ENCODE measurements at regions not wholly inside any gene's neighbourhood (a gene's known extent, or its start where the extent isn't known, plus 50 kb on each side); places are given as distances from the start of the nearest gene placed in this dataset.
"Not testable (repeated sequence)": the region's sequence is repeated elsewhere in the genome, so short reads cannot be mapped to it uniquely, and the experiment has no call there.

DNA sequence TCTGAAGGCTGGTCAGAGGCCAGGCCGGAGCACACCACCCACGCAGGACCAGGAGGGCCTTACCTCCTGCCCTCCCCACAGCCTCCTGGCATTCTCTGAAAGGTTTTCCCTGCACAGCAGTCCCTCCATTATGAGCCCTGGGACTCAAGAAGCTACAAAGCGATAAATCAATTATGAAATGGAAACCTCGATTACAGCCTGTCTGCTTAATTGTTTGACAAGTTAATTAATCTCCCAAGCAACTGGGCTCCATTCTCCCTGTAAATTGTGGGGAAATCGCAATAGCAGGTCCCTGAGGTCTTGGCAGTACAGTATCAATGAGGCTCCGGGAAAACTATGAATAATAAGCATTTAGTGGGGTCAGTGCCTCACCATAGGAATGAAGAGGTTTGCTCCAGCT is 683.5 kb downstream of the NTRK3 start:
- no peak for DNase-seq (ENCODE audit: missing footprints)
- ATAC-seq, result no peak
- intact Hi-C loops (cut with DNase I), result no loop called here

DNA sequence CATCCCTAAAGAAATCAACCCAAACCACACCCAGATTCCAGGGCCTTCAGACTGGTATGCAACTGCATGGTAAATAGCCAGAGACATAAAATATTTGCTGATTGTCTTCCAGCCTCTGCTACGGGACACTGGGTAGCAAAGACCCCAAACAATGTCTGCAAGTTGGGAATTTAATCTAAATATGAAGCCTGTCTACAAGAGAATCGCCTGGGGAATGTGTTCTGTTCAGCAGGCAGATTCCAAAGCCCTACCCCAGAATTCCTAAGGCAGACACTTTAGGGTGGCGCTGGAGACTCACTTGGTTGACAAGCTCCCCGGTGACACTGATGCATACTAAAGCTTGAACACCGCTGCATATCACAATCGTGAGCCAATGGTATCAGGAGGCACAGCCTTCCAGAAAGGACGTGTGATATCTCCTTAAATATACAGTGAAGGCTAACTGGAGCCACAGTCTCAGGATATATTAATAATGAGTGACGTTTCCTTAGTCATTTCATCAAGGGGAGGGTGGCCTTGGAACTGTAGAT is 684.1 kb downstream of the NTRK3 start:
- ATAC-seq, result no peak
- DNase-seq (ENCODE audit: missing footprints), result no peak
- intact Hi-C loops (cut with DNase I), result no loop called here

DNA sequence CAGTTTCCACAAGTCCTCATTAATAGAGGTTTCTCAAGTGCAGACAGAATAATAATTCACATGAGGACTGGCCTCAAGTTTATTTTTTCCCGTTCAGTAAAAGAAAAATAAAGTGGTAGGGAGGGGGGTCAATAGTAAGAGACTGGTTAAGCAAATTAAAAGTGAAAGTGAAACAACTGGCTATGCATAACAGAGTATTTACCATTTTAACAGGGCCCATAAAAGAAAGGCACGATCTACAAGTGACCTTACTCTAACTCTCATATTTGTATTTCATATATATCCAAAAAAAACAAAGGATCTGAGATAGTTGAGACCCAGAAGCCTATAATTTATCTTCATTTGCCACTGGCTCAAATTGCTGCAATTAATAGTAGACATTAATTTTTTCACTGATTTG is 686.3 kb downstream of the NTRK3 start:
- DNase-seq (ENCODE audit: missing footprints), result no peak
- intact Hi-C loops (cut with DNase I), result no loop called here
- no peak for ATAC-seq

DNA sequence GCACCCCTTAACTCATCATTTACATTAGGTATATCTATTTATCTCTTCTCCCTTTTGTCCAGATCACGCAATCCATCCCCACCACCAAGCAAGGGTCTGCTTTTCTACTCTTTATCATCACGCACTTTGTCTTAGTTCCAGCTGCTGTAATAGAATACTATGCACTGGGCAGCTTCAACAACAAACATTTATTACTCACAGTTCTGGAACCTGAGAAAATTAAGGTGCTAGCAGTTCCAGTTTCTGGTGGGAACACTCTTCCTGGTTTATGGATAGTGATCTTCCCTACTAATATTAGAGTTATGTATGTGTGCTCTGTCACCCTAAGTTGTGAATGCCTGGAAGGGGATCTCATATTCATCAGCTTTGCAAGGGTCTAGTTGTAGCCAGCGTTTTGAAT is 687.0 kb downstream of the NTRK3 start:
- intact Hi-C loops (cut with DNase I), result no loop called here
- ATAC-seq, result no peak

DNA sequence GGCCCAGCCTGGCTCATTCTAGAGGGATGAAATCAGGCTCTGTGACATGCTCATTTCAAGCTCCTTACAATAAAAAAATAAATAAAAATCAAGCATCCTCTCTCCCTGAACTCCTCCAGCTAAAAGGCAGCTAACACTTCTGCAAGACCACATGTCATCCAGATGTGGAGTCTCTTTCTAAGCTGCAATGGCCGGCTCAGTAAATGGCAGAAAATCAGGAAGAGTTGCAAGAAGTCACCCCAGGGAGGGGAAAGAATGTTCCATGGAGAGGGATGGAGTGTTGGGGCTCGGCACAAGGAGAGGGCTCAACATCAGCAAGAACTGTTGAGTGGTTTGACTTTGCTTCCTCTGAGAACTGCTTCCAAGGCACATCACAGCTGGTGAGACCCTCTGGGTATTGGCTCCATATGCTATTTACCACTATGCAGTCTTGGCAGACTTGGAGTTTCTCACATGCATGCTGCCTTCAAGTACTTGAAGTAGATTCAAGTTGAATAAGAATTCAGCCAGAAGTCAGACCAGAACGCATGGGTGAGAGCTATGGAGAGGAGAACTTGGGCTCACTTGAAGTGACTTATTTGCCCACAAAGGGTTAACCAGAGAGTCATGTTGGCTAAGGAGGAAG is 689.0 kb downstream of the NTRK3 start:
- ATAC-seq (peak; percentile 59), DNase-seq (ENCODE audit: missing footprints) (no peak)
- intact Hi-C loops (cut with DNase I), result no loop called here

More for the DNA sequence above, 687.0 kb downstream of the NTRK3 start:
- no peak for DNase-seq (ENCODE audit: missing footprints)

DNA sequence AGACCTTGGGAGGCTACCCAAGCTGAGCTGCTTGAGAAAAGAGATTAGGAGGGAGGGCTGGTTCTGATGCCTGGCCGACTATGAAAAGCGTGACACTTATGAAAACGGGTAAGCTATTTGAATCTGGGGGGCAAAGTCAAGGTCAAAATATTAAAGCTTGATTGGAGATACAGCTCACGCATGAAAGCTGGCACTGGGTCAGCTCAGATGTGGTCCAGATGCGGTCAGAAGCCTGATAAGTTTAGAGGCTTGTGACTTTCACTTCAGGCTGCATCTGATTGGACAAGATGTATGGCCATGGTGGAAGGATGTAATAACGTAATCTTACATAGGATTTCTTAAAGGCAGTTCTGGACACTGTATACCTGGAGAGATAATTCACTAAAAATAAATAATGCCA is 690.3 kb downstream of the NTRK3 start:
- ATAC-seq, result no peak
- intact Hi-C loops (cut with DNase I), result no loop called here
- DNase-seq (ENCODE audit: missing footprints), result no peak

DNA sequence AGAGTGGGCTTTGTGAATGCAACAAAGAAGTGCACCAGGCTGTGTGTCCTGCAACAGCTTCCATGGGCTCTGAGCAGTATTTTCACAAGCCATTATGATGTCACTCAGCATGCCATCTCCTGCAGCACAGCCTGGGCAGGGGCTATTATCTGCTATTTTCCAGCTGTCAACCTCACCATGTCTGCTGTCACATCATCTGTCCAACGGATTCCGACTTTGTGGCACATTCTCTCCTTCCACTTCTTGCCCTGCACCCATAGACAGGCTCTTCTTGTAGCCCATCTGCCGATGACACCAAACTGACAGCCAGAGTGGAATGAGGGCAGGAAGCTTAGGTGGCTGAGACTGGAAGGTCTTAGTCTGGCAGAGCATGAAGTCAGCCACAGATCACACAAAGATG is 691.9 kb downstream of the NTRK3 start:
- intact Hi-C loops (cut with DNase I), result no loop called here

DNA sequence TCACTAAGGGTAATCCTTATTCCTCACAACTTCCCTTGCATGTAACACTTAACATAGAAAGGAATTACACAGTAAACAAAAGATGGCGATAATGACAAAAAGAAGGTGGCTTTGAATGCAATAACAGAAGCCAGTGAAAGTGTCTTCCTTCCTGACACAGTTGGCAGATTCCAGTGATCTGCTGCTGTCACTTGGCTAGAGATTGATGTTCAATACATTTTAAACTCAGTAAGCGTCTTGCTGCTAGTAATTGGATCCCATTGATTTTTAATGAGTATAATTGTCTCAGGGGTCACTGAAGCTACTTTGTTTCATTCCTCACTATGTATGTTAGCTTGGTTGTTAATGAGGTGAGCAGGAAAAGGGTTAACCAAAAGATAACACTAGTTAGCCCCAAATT is 692.7 kb downstream of the NTRK3 start:
- intact Hi-C loops (cut with DNase I), result no loop called here
- DNase-seq (ENCODE audit: missing footprints) (no peak), ATAC-seq (no peak)

More for the DNA sequence above, 691.9 kb downstream of the NTRK3 start:
- DNase-seq (ENCODE audit: missing footprints), result no peak
- ATAC-seq, result no peak

DNA sequence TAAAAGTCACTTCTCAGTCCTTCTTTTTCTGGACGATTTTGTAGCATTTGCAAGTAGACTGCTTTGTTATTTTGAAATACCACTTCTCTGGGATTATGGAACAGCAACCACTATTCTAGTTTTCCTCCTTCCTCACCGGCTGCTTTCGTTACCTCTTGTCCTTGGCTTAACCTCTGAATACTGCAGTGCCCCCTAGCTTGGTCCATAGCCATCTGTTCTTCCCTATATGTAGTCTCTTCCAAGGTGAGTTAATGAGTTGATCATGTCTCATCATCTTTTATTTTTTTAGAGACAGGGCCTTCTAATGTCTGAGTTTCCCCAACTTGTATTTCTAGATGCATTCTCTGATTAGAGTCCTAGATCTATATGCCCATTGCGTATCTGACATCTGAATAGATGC is 694.3 kb downstream of the NTRK3 start:
- DNase-seq (ENCODE audit: missing footprints) (no peak), ATAC-seq (no peak)
- intact Hi-C loops (cut with DNase I), result no loop called here

DNA sequence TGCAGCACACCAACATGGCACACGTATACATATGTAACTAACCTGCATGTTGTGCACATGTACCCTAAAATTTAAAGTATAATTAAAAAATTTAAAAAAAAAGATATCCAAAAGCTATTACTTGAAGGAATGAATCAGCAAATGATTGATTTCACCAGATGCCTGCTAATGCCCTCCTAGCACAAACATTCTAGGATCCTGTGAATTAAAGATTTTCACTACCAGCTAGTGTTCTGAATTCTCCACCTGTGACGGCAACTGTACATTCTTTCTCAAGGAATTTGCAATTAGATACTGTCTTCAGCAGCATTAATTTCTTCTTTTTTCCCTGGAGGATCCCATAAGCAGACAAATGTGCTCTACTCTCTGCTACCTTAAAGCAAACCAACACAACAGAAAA is 694.9 kb downstream of the NTRK3 start:
- intact Hi-C loops (cut with DNase I), result no loop called here
- DNase-seq (ENCODE audit: missing footprints) (no peak), ATAC-seq (no peak)

DNA sequence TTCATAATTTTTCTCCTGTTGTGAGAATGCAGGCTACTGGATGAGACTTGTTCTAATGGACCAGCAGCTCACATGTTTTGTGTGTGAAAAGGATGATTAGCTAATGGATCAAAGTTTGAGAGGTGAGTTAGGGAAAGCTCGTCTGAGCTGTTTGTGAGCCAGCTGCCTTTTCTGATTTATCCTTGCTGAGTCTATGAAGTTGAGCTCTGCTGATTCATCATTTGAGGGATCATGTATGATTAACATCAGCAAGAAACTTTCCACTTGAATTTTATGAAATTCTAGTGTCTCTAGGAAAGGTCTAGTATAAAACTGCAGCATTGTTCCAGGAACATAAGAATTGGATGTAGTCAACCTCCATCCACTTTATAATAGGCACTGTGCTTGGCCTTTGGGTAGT is 698.7 kb downstream of the NTRK3 start:
- ATAC-seq, result no peak
- DNase-seq (ENCODE audit: missing footprints), result no peak
- intact Hi-C loops (cut with DNase I), result no loop called here

DNA sequence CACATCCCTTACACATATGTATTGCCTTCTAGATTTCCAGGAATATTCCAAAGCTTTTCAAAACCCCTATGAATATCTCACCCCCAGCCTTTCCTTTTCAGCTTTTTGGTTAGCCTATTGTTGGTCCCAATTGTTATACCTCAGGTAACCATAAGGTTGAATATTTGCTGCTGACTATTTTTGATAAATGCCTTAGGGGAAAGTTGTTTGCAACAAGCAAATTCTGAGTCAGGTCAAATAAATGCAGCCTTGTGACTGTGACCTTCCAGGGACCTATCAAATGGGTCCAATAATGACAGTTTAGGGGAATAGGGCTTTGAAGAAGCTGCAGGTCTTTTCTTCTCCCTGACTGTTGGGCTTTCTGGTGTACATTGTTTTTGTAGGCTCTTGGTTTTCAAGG is 699.7 kb downstream of the NTRK3 start:
- DNase-seq (ENCODE audit: missing footprints), result no peak
- no peak for ATAC-seq
- intact Hi-C loops (cut with DNase I), result no loop called here

DNA sequence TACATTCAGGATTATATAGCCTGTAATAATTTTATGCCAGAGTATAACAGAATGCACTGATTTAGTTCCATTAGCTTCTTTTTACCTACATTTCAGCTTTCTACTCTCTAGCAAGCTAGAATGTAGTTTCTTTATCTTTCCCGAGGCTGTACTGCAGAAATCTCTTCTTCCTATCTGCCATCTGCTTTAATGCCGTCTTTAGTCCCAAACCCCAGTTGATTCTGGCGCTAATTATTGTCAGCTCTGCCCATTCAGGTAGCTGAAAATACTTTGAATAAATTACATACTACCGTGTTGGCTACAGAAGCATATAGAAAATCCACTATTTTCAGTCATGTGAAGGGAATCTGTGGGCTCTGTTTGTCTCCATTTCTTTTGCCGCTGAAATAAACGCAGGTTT is 706.7 kb downstream of the NTRK3 start:
- intact Hi-C loops (cut with DNase I), result no loop called here

DNA sequence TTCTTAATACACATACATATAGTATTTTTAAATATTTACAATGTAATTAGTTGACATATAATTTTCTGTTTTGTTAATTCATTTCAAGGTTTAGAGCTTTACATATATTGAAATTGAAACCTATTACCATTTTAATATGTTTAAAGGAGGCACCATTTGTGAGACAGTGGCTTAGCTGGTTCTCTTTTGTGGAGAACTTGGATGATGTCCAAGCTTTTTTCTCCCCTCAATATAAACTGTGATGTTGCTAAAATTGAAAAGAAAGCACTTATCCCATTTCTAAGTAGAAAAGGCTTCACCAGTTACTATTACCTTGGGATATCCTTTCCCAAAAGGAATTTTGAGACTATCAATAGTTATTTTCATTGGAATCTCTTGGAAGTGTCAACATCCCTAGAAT is 707.2 kb downstream of the NTRK3 start:
- ATAC-seq (no peak), DNase-seq (ENCODE audit: missing footprints) (no peak)
- intact Hi-C loops (cut with DNase I), result no loop called here

More for the DNA sequence above, 706.7 kb downstream of the NTRK3 start:
- ATAC-seq (no peak), DNase-seq (ENCODE audit: missing footprints) (no peak)

DNA sequence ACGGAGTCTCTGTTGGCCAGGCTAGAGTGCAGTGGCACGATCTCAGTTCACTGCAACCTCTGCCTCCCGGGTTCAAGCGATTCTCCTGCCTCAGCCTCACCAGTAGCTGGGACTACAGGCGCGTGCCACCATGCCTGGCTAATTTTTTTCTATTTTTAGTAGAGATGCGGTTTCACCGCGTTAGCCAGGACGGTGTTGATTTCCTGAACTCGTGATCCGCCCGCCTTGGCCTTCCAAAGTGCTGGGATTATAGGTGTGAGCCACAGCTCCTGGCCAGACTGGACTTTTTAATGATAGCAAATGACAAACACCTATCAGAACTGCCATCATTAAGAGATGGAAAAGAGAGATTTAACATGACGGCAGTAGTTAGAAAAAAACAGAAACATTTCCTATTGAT is 707.9 kb downstream of the NTRK3 start:
- DNase-seq (ENCODE audit: missing footprints); ATAC-seq; intact Hi-C loops (cut with DNase I): not testable (repeated sequence)

DNA sequence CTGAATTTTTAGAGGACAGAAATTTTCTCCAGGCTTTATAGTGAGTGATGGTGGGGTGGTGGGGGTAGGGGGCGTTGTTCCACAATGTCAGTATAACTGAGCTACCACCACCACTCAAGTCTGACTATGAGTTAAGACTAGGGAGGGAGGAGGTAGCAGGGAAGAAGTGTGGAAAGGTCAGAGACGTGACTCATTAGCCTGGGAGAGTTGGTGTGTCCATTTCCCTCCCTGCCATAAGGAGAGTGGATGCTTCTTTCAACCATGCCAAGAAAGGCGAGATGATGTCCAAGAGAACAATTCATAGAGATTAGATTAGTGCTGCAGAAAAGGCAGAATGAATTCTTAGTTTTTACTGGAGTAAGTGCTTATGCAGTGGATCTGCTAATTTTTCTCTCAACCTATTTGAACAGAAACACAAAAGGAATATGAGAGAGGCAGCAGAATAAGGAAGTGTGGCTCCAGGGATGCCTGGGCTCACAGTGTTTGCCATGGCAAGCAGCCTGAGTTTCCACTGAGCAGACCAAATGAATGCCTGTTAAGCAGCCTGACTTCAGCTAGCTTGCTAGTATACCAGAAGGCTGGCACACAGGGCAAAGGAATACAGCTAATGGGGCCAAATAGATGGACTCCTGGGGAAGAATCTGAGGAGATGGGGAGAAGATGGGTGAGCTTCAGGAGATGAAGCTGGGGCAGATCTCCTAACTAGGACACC is 708.9 kb downstream of the NTRK3 start:
- peak; percentile 72 for ATAC-seq

DNA sequence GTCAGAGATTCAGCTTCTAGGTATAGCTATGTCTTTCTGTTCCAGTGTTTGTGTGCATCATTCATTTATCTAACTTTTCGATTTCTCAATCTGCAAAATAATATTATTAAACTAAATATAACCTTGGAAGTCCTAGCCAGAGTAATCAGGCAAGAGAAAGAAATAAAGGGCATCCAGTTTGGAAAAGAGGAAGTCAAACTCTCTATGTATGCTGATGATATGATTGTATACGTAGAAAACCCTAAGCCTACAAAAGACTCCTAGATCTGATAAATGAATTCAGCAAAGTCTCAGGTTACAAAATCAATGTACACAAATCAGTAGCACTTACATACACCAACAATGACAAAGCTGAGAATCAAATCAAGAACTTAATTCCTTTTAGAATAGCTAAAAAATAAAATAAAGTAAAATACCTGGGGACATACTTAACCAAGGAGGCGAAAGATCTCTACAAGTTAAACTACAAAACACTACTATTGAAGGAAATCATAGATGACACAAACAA is 718.2 kb downstream of the NTRK3 start:
- DNase-seq (ENCODE audit: missing footprints) (no peak), ATAC-seq (no peak)
- intact Hi-C loops (cut with DNase I), result no loop called here

More for the DNA sequence above, 708.9 kb downstream of the NTRK3 start:
- intact Hi-C loops (cut with DNase I), result no loop called here
- no peak for DNase-seq (ENCODE audit: missing footprints)

DNA sequence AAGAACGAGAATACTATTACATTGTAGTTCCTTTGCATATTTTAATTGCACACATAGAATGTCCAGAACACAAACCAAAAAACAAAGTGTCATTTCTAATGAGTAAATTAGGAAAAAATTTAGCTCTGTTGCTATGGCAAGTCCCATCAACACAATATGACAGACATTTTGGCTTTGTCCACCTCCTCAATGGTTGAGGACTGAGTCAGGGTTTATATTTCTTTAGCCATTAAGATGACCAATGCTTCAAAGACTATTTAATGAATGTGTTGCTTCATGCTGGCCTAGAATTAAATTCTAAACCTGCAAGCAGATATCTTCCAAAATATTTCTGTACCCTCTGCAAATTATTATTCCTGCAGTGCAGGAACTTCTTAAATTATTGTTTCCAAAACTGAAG is 719.2 kb downstream of the NTRK3 start:
- ATAC-seq, result no peak
- no peak for DNase-seq (ENCODE audit: missing footprints)
- intact Hi-C loops (cut with DNase I), result no loop called here

DNA sequence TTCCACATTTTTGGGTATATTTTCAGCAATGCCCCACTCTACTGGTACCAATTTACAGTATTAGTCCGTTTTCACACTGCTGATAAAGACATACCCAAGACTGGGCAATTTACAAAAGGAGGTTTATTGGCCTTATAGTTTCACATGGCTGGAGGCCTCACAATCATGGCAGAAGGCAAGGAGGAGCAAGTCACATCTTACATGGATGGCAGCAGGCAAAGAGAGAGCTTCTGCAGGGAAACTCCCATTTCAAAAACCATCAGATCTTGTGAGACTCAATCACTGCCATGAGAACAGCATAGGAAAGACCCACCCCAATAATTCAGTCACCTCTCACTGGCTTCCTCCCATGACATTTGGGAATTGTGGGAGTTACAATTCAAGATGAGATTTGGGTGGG is 722.9 kb downstream of the NTRK3 start:
- intact Hi-C loops (cut with DNase I); DNase-seq (ENCODE audit: missing footprints); ATAC-seq: not testable (repeated sequence)

DNA sequence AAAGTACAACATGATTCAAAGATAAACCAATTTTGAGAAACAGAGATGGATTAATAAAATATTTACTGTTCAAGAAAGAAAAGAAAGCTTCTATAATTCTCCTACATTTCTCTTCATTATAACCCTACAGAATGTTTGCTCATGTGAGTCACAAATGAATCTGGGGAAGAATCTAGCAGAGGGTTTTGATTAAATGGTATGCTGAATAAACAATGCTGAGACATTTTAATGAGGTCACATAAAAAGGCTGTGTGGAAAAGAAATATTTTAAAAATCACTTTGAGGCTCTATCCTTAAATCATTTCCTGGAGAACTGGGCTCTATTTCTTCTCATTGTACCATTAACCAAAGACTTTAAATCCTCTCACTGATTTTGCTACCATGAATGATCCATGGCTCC is 727.7 kb downstream of the NTRK3 start:
- ATAC-seq (no peak), DNase-seq (ENCODE audit: missing footprints) (no peak)
- intact Hi-C loops (cut with DNase I), result no loop called here
